Suprapubic skin (tissue), 3 donors: ENCODE measurements at regions not wholly inside any gene's neighbourhood (a gene's known extent, or its start where the extent isn't known, plus 50 kb on each side); places are given as distances from the start of the nearest gene placed in this dataset.

Experiments
- CTCF ChIP-seq, 2 donors: fragments of 200-600 bp in 1 of 2; fragments of 450-650 bp in 1 of 2; sonication (generic) in 1 of 2; IDR thresholded peaks; one replicate each; pipeline ENCODE4 v1.5.1; 2016 to 2019; ENCODE audit warnings: antibody characterized with exemption in 2 of 2, mild to moderate bottlenecking in 1 of 2, moderate library complexity in 1 of 2
- EP300 ChIP-seq: sonication (generic); formaldehyde crosslinking; IDR thresholded peaks from one replicate; pipeline ENCODE4 v1.6.1; 2017; ENCODE audit warnings: antibody characterized with exemption

- TF ChIP-seq CTCF (IDR thresholded peaks at IDR 0.05): no peak
- no peak for TF ChIP-seq EP300
These were observed 234.4 kb upstream of the MCHR2 start for GRCh38 chr6:100228437-100228833.
